HepG2 (cell line): ENCODE measurements at regions not wholly inside any gene's neighbourhood (a gene's known extent, or its start where the extent isn't known, plus 50 kb on each side); places are given as distances from the start of the nearest gene placed in this dataset.
"Not testable (repeated sequence)": the region's sequence is repeated elsewhere in the genome, so short reads cannot be mapped to it uniquely, and the experiment has no call there.

ENCODE experiments used
- CEBPB ChIP-seq: IDR thresholded peaks from 2 replicates; pipeline ENCODE4 v1.6.1; 2011; ENCODE audit warnings: low read depth, low read length, improper control_type of control experiment, borderline replicate concordance
- NR3C1 ChIP-seq: sonication (generic); formaldehyde crosslinking; IDR thresholded peaks from 2 replicates; pipeline ENCODE4 v1.4.0; 2020; ENCODE audit warnings: missing genetic modification reagents

GRCh38 chr9:63703670-63704069 lies 1581.3 kb downstream of the FOXD4L5 start:
- not testable (repeated sequence) for TF ChIP-seq NR3C1 (CRISPR knock-in tag); CEBPB
